ENCODE measurements at regions not wholly inside any gene's neighbourhood (a gene's known extent, or its start where the extent isn't known, plus 50 kb on each side); places are given as distances from the start of the nearest gene placed in this dataset.

GRCh38 chr6:14996892-14997291 lies 249.0 kb upstream of the JARID2 start:
- DNase-seq (ENCODE audit: low read depth, low spot score): no peak
- H3K4me3 ChIP-seq (ENCODE audit: low read length): no peak overlapping the region
- no peaks in the 10 kb centered on the region for H3K27me3 ChIP-seq (ENCODE audit: control insufficient read depth, insufficient read depth, low read length)
- no peaks in the 10 kb centered on the region for H3K9me3 ChIP-seq (ENCODE audit: control insufficient read depth, insufficient read depth, low read length)
- no CpG with 5 or more reads among the region's 4 CpGs for WGBS (ENCODE audit: insufficient coverage, insufficient read length)
- H3K4me1 ChIP-seq (ENCODE audit: control insufficient read depth, insufficient read depth, low read length): no peaks in the 10 kb centered on the region
- no peaks in the 10 kb centered on the region; the same call in 1 of the 2 replicates for H3K36me3 ChIP-seq (ENCODE audit: control insufficient read depth, insufficient read depth, low read length)
- no peak overlapping the region for H3K27ac ChIP-seq (ENCODE audit: low read length)

GRCh38 chr6:14997507-14997906 lies 248.4 kb upstream of the JARID2 start:
- WGBS (ENCODE audit: insufficient coverage, insufficient read length): no CpG with 5 or more reads among the region's 1 CpG
- no peaks in the 10 kb centered on the region for H3K27me3 ChIP-seq (ENCODE audit: control insufficient read depth, insufficient read depth, low read length)
- no peak overlapping the region for H3K27ac ChIP-seq (ENCODE audit: low read length)
- H3K36me3 ChIP-seq (ENCODE audit: control insufficient read depth, insufficient read depth, low read length): no peaks in the 10 kb centered on the region; the same call in 1 of the 2 replicates
- H3K9me3 ChIP-seq (ENCODE audit: control insufficient read depth, insufficient read depth, low read length): no peaks in the 10 kb centered on the region
- H3K4me1 ChIP-seq (ENCODE audit: control insufficient read depth, insufficient read depth, low read length): no peaks in the 10 kb centered on the region
- DNase-seq (ENCODE audit: low read depth, low spot score): no peak
- H3K4me3 ChIP-seq (ENCODE audit: low read length): no peak overlapping the region

- DNase-seq (ENCODE audit: low read depth, low spot score): no peak
- no peak overlapping the region for H3K4me3 ChIP-seq (ENCODE audit: low read length)
- H3K27me3 ChIP-seq (ENCODE audit: control insufficient read depth, insufficient read depth, low read length): no peaks in the 10 kb centered on the region
- no CpG with 5 or more reads among the region's 5 CpGs for WGBS (ENCODE audit: insufficient coverage, insufficient read length)
- no peak overlapping the region for H3K27ac ChIP-seq (ENCODE audit: low read length)
- no peaks in the 10 kb centered on the region for H3K4me1 ChIP-seq (ENCODE audit: control insufficient read depth, insufficient read depth, low read length)
- H3K36me3 ChIP-seq (ENCODE audit: control insufficient read depth, insufficient read depth, low read length): peaks cover 3% of the 10 kb centered on the region; the same call in 1 of the 2 replicates
- H3K9me3 ChIP-seq (ENCODE audit: control insufficient read depth, insufficient read depth, low read length): no peaks in the 10 kb centered on the region
Measured at GRCh38 chr6:14999106-14999505, 246.8 kb upstream of the JARID2 start.

- Histone ChIP-seq H3K4me1 (ENCODE audit: control insufficient read depth, insufficient read depth, low read length) (no peaks in the 10 kb centered on the region), H3K9me3 (ENCODE audit: control insufficient read depth, insufficient read depth, low read length) (no peaks in the 10 kb centered on the region), H3K36me3 (ENCODE audit: control insufficient read depth, insufficient read depth, low read length) (peaks cover 3% of the 10 kb centered on the region; the same call in 1 of the 2 replicates), H3K4me3 (ENCODE audit: low read length) (no peak overlapping the region), H3K27me3 (ENCODE audit: control insufficient read depth, insufficient read depth, low read length) (no peaks in the 10 kb centered on the region), H3K27ac (ENCODE audit: low read length) (no peak overlapping the region)
- no peak for DNase-seq (ENCODE audit: low read depth, low spot score)
- no CpG with 5 or more reads among the region's 5 CpGs for WGBS (ENCODE audit: insufficient coverage, insufficient read length)
Measured at GRCh38 chr6:15001326-15001910, 244.5 kb upstream of the JARID2 start.

- H3K4me3 ChIP-seq (ENCODE audit: low read length): no peak overlapping the region
- no peaks in the 10 kb centered on the region for H3K4me1 ChIP-seq (ENCODE audit: control insufficient read depth, insufficient read depth, low read length)
Measured at GRCh38 chr6:15008269-15008668, 237.6 kb upstream of the JARID2 start.

GRCh38 chr6:15014958-15015357 lies 230.9 kb upstream of the JARID2 start:
- no peaks in the 10 kb centered on the region for H3K9me3 ChIP-seq (ENCODE audit: control insufficient read depth, insufficient read depth, low read length)
- H3K4me1 ChIP-seq (ENCODE audit: control insufficient read depth, insufficient read depth, low read length): peaks cover 7% of the 10 kb centered on the region; the same call in 1 of the 2 replicates
- H3K4me3 ChIP-seq (ENCODE audit: low read length): no peak overlapping the region
- no peaks in the 10 kb centered on the region for H3K36me3 ChIP-seq (ENCODE audit: control insufficient read depth, insufficient read depth, low read length)
- no CpG with 5 or more reads among the region's 1 CpG for WGBS (ENCODE audit: insufficient coverage, insufficient read length)
- DNase-seq (ENCODE audit: low read depth, low spot score): no peak
- no peaks in the 10 kb centered on the region for H3K27me3 ChIP-seq (ENCODE audit: control insufficient read depth, insufficient read depth, low read length)
- no peak overlapping the region for H3K27ac ChIP-seq (ENCODE audit: low read length)

More at GRCh38 chr6:15008269-15008668, 237.6 kb upstream of the JARID2 start:
- DNase-seq (ENCODE audit: low read depth, low spot score): no peak
- H3K27ac ChIP-seq (ENCODE audit: low read length): no peak overlapping the region
- peaks cover 9% of the 10 kb centered on the region; the same call in 1 of the 2 replicates for H3K36me3 ChIP-seq (ENCODE audit: control insufficient read depth, insufficient read depth, low read length)
- no peaks in the 10 kb centered on the region for H3K9me3 ChIP-seq (ENCODE audit: control insufficient read depth, insufficient read depth, low read length)
- no peaks in the 10 kb centered on the region for H3K27me3 ChIP-seq (ENCODE audit: control insufficient read depth, insufficient read depth, low read length)

- H3K27me3 ChIP-seq (ENCODE audit: control insufficient read depth, insufficient read depth, low read length): no peaks in the 10 kb centered on the region
- 100% methylated on average over 1 of the region's 6 CpGs for WGBS (ENCODE audit: insufficient coverage, insufficient read length)
- no peak for DNase-seq (ENCODE audit: low read depth, low spot score)
Measured at GRCh38 chr6:15016813-15017212, 229.1 kb upstream of the JARID2 start.

GRCh38 chr6:15017261-15017660 lies 228.6 kb upstream of the JARID2 start:
- Histone ChIP-seq H3K36me3 (ENCODE audit: control insufficient read depth, insufficient read depth, low read length) (no peaks in the 10 kb centered on the region), H3K27ac (ENCODE audit: low read length) (no peak overlapping the region), H3K27me3 (ENCODE audit: control insufficient read depth, insufficient read depth, low read length) (no peaks in the 10 kb centered on the region), H3K4me3 (ENCODE audit: low read length) (no peak overlapping the region), H3K9me3 (ENCODE audit: control insufficient read depth, insufficient read depth, low read length) (no peaks in the 10 kb centered on the region), H3K4me1 (ENCODE audit: control insufficient read depth, insufficient read depth, low read length) (peaks cover 7% of the 10 kb centered on the region; the same call in 1 of the 2 replicates)
- peak; percentile 47 for DNase-seq (ENCODE audit: low read depth, low spot score)
- no CpG with 5 or more reads among the region's 11 CpGs for WGBS (ENCODE audit: insufficient coverage, insufficient read length)

More at GRCh38 chr6:15016813-15017212, 229.1 kb upstream of the JARID2 start:
- Histone ChIP-seq H3K4me3 (ENCODE audit: low read length) (no peak overlapping the region), H3K9me3 (ENCODE audit: control insufficient read depth, insufficient read depth, low read length) (no peaks in the 10 kb centered on the region), H3K4me1 (ENCODE audit: control insufficient read depth, insufficient read depth, low read length) (peaks cover 7% of the 10 kb centered on the region; the same call in 1 of the 2 replicates), H3K27ac (ENCODE audit: low read length) (no peak overlapping the region), H3K36me3 (ENCODE audit: control insufficient read depth, insufficient read depth, low read length) (no peaks in the 10 kb centered on the region)

- Histone ChIP-seq H3K4me3 (ENCODE audit: low read length) (no peak overlapping the region), H3K4me1 (ENCODE audit: control insufficient read depth, insufficient read depth, low read length) (peaks cover 7% of the 10 kb centered on the region; the same call in 1 of the 2 replicates), H3K27ac (ENCODE audit: low read length) (no peak overlapping the region), H3K9me3 (ENCODE audit: control insufficient read depth, insufficient read depth, low read length) (no peaks in the 10 kb centered on the region), H3K27me3 (ENCODE audit: control insufficient read depth, insufficient read depth, low read length) (no peaks in the 10 kb centered on the region), H3K36me3 (ENCODE audit: control insufficient read depth, insufficient read depth, low read length) (no peaks in the 10 kb centered on the region)
- no CpG with 5 or more reads among the region's 9 CpGs for WGBS (ENCODE audit: insufficient coverage, insufficient read length)
- no peak for DNase-seq (ENCODE audit: low read depth, low spot score)
Measured at GRCh38 chr6:15017803-15018202, 228.1 kb upstream of the JARID2 start.

- no peaks in the 10 kb centered on the region for H3K9me3 ChIP-seq (ENCODE audit: control insufficient read depth, insufficient read depth, low read length)
- H3K4me1 ChIP-seq (ENCODE audit: control insufficient read depth, insufficient read depth, low read length): peaks cover 9% of the 10 kb centered on the region; the same call in 1 of the 2 replicates
- no CpG with 5 or more reads among the region's 8 CpGs for WGBS (ENCODE audit: insufficient coverage, insufficient read length)
- H3K36me3 ChIP-seq (ENCODE audit: control insufficient read depth, insufficient read depth, low read length): no peaks in the 10 kb centered on the region
- H3K4me3 ChIP-seq (ENCODE audit: low read length): no peak overlapping the region
- H3K27ac ChIP-seq (ENCODE audit: low read length): no peak overlapping the region
- no peak for DNase-seq (ENCODE audit: low read depth, low spot score)
- H3K27me3 ChIP-seq (ENCODE audit: control insufficient read depth, insufficient read depth, low read length): no peaks in the 10 kb centered on the region
Measured at GRCh38 chr6:15020119-15020770, 225.6 kb upstream of the JARID2 start.
